VCaP (cell line): ENCODE measurements at regions not wholly inside any gene's neighbourhood (a gene's known extent, or its start where the extent isn't known, plus 50 kb on each side); places are given as distances from the start of the nearest gene placed in this dataset.

Experiments
- H3K27ac ChIP-seq: fragments of 450-650 bp; 2 replicates; pipeline ENCODE4 v1.5.1; 2017
- CTCF ChIP-seq: fragments of 450-650 bp; conservative IDR thresholded peaks from 2 replicates; pipeline ENCODE4 v1.5.1; 2017; ENCODE audit warnings: mild to moderate bottlenecking, moderate library complexity

- TF ChIP-seq CTCF = no peak
- H3K27ac ChIP-seq = no peak overlapping the region
These were observed 1161.5 kb downstream of the CDH11 start for GRCh38 chr16:63960321-63960720.

GRCh38 chr16:63947022-63947421 is 1174.8 kb downstream of the CDH11 start:
- no peak for TF ChIP-seq CTCF

GRCh38 chr16:63945806-63946205 is 1176.1 kb downstream of the CDH11 start:
- no peak overlapping the region for H3K27ac ChIP-seq
- no peak for TF ChIP-seq CTCF

More at GRCh38 chr16:63947022-63947421, 1174.8 kb downstream of the CDH11 start:
- no peak overlapping the region for H3K27ac ChIP-seq

GRCh38 chr16:63943566-63943965 is 1178.3 kb downstream of the CDH11 start:
- no peak for TF ChIP-seq CTCF
- H3K27ac ChIP-seq = no peak overlapping the region

- H3K27ac ChIP-seq = no peak overlapping the region
- no peak for TF ChIP-seq CTCF
These were observed 1183.2 kb downstream of the CDH11 start for GRCh38 chr16:63938661-63939060.

- TF ChIP-seq CTCF = no peak
These were observed 1188.0 kb downstream of the CDH11 start for GRCh38 chr16:63933841-63934240.

GRCh38 chr16:63928421-63928820 is 1193.4 kb downstream of the CDH11 start:
- no peak overlapping the region for H3K27ac ChIP-seq
- no peak for TF ChIP-seq CTCF

More at GRCh38 chr16:63933841-63934240, 1188.0 kb downstream of the CDH11 start:
- no peak overlapping the region for H3K27ac ChIP-seq

- no peak overlapping the region for H3K27ac ChIP-seq
- TF ChIP-seq CTCF = no peak
These were observed 1196.6 kb downstream of the CDH11 start for GRCh38 chr16:63925221-63925620.
